HL-60 (cell line): ENCODE measurements at regions not wholly inside any gene's neighbourhood (a gene's known extent, or its start where the extent isn't known, plus 50 kb on each side); places are given as distances from the start of the nearest gene placed in this dataset.

Experiments
- GABPA ChIP-seq: IDR thresholded peaks from 2 replicates; pipeline ENCODE4 v1.6.1; 2012; ENCODE audit warnings: low read depth
- SPI1 ChIP-seq: IDR thresholded peaks from 2 replicates; pipeline ENCODE4 v1.6.1; 2012; ENCODE audit warnings: low read depth, mild to moderate bottlenecking, borderline replicate concordance
- TF ChIP-seq, protein P1 (sequence below): IDR thresholded peaks from one replicate; pipeline ENCODE4 v1.5.1; 2011; ENCODE audit warnings: low read length, control low read depth, inconsistent platforms; ENCODE audit not compliant: insufficient read depth
- TF ChIP-seq, protein P2 (sequence below): IDR thresholded peaks from 2 replicates; pipeline ENCODE4 v1.6.1; 2012; ENCODE audit warnings: low read depth; ENCODE audit not compliant: insufficient replicate concordance

DNA sequence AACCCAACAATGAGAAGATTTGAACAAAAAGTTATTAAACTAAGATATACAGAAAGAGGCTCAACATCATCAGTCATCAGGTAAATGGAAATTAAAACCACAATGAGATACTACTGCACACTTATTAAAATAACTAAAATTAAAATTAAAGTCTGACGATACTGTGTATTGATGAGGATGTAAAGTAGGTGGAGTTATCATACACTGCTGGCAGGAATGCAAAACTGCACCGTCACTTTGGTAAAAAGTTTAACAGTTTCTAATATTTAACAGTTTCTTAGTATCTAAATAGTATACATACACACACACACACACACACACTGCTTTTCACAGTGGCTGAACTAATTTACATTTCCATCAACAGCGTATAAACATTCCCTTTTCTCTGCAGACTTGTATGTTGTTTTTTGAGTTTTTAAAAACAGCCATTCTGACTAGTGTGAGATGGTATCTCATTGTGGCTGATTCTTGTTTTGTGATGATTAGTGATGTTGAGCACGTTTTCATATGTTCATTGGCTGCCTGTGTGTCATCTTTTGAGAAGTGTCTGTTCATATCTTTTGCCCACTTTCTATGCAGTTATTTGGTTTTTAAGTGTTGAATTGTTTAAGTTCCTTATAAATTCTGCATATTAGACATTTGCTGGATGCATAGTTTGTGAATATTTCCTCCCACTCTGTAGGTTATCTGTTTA, 726.9 kb upstream of the CHAC2 start:
- TF ChIP-seq, protein P1, sequence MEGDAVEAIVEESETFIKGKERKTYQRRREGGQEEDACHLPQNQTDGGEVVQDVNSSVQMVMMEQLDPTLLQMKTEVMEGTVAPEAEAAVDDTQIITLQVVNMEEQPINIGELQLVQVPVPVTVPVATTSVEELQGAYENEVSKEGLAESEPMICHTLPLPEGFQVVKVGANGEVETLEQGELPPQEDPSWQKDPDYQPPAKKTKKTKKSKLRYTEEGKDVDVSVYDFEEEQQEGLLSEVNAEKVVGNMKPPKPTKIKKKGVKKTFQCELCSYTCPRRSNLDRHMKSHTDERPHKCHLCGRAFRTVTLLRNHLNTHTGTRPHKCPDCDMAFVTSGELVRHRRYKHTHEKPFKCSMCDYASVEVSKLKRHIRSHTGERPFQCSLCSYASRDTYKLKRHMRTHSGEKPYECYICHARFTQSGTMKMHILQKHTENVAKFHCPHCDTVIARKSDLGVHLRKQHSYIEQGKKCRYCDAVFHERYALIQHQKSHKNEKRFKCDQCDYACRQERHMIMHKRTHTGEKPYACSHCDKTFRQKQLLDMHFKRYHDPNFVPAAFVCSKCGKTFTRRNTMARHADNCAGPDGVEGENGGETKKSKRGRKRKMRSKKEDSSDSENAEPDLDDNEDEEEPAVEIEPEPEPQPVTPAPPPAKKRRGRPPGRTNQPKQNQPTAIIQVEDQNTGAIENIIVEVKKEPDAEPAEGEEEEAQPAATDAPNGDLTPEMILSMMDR: no peak
- TF ChIP-seq SPI1 (no peak), GABPA (no peak)
- TF ChIP-seq, protein P2, sequence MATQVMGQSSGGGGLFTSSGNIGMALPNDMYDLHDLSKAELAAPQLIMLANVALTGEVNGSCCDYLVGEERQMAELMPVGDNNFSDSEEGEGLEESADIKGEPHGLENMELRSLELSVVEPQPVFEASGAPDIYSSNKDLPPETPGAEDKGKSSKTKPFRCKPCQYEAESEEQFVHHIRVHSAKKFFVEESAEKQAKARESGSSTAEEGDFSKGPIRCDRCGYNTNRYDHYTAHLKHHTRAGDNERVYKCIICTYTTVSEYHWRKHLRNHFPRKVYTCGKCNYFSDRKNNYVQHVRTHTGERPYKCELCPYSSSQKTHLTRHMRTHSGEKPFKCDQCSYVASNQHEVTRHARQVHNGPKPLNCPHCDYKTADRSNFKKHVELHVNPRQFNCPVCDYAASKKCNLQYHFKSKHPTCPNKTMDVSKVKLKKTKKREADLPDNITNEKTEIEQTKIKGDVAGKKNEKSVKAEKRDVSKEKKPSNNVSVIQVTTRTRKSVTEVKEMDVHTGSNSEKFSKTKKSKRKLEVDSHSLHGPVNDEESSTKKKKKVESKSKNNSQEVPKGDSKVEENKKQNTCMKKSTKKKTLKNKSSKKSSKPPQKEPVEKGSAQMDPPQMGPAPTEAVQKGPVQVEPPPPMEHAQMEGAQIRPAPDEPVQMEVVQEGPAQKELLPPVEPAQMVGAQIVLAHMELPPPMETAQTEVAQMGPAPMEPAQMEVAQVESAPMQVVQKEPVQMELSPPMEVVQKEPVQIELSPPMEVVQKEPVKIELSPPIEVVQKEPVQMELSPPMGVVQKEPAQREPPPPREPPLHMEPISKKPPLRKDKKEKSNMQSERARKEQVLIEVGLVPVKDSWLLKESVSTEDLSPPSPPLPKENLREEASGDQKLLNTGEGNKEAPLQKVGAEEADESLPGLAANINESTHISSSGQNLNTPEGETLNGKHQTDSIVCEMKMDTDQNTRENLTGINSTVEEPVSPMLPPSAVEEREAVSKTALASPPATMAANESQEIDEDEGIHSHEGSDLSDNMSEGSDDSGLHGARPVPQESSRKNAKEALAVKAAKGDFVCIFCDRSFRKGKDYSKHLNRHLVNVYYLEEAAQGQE: no peak
